Gastrocnemius medialis (tissue), 4 donors: ENCODE measurements at regions not wholly inside any gene's neighbourhood (a gene's known extent, or its start where the extent isn't known, plus 50 kb on each side); places are given as distances from the start of the nearest gene placed in this dataset.

Experiments used
- ATAC-seq, 2 donors: fragments of 150-250 bp; one replicate each; pipeline ENCODE4 v1.9.1; 2016
- DNase-seq, 2 donors: peaks; one replicate each; pipeline ENCODE4 v3.0.0-alpha.2; 2019
- H3K27ac ChIP-seq, 4 donors: fragments of 200-600 bp; sonication (generic); 1 replicate in 1 of 4; 2 replicates in 3 of 4; pipeline ENCODE4 v1.5.1; 2016 to 2018; ENCODE audit warnings: mild to moderate bottlenecking in 2 of 4, moderate library complexity in 1 of 4
- H3K27me3 ChIP-seq, 3 donors: fragments of 200-600 bp; sonication (generic) in 2 of 3; 1 replicate in 1 of 3; 2 replicates in 2 of 3; pipeline versions ENCODE4 v1.5.1 to v1.6.0; 2016 to 2019; ENCODE audit warnings: mild to moderate bottlenecking in 1 of 3, moderate library complexity in 1 of 3
- H3K36me3 ChIP-seq, 2 donors: fragments of 200-600 bp; sonication (generic) in 1 of 2; one replicate each; pipeline ENCODE4 v1.5.1; 2017 to 2018
- H3K4me1 ChIP-seq, 2 donors: fragments of 200-600 bp; sonication (generic) in 1 of 2; one replicate each; pipeline ENCODE4 v1.5.1; 2016 to 2017; ENCODE audit warnings: mild to moderate bottlenecking in 2 of 2
- H3K4me3 ChIP-seq, 4 donors: fragments of 200-600 bp; sonication (generic) in 3 of 4; 1 replicate in 1 of 4; 2 replicates in 3 of 4; pipeline ENCODE4 v1.5.1; 2016 to 2019; ENCODE audit warnings: mild to moderate bottlenecking in 2 of 4
- H3K9me3 ChIP-seq, 3 donors: fragments of 200-600 bp; sonication (generic) in 2 of 3; 1 replicate in 1 of 3; 2 replicates in 2 of 3; pipeline ENCODE4 v1.5.1; 2016 to 2019
- POLR2A ChIP-seq, 2 donors: fragments of 450-650 bp; IDR thresholded peaks; one replicate each; pipeline ENCODE4 v1.6.1; 2017; ENCODE audit warnings: antibody characterized with exemption in 2 of 2, mild to moderate bottlenecking in 2 of 2, moderate library complexity in 2 of 2
- in situ Hi-C, 4 donors: fragments of 200-750 bp; cut with MboI; loops; one replicate each; pipeline versions ENCODE4 v1.15.0 to v1.8.0; 2017; ENCODE audit warnings: low sequenced_read_pairs in 4 of 4
- intact Hi-C: fragments of 100-400 bp; cut with DNase I; formaldehyde crosslinking; loops from one replicate; pipeline ENCODE4 v1.15.1; 2023; ENCODE audit warnings: low total_unique reads
- TF ChIP-seq, protein P1 (sequence below), 5 experiments: fragments of 450-650 bp in 3 of 5; fragments of 200-600 bp in 2 of 5; sonication (generic) in 2 of 5; IDR thresholded peaks in 4 of 5; conservative IDR thresholded peaks in 1 of 5; 1 replicate in 4 of 5; 2 replicates in 1 of 5; pipeline ENCODE4 v1.5.1; 2016 to 2019; ENCODE audit warnings: antibody characterized with exemption in 5 of 5, mild to moderate bottlenecking in 3 of 5, moderate library complexity in 3 of 5

GRCh38 chr10:8221451-8221850 lies 167.0 kb downstream of the GATA3 start:
- intact Hi-C loops, result no loop called here
- no peak for DNase-seq

DNA sequence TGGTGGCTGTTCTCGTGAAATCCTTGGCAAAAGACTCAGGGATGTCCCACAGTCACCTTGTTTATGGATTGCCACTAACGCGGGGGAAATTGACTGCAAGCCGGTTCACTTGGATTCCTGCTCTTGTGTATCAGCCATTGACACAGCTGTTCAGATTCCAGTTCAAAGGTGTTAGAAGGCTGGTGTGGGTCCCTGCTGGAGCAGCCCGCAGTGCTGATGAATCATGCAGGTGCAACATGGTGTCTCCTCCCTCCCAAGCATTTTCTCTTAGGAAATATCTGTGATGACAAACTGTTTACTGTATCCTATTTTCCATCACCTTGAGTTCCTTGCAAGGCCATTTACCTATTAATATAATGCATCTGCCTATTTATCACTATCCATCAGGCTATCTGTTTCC lies 170.1 kb downstream of the GATA3 start:
- intact Hi-C loops, result no loop called here
- in situ Hi-C loops, result no loop called here
- H3K27ac ChIP-seq, result no peak overlapping the region
- no peak overlapping the region for H3K4me3 ChIP-seq
- H3K9me3 ChIP-seq, result no peaks in the 10 kb centered on the region
- TF ChIP-seq, protein P1, sequence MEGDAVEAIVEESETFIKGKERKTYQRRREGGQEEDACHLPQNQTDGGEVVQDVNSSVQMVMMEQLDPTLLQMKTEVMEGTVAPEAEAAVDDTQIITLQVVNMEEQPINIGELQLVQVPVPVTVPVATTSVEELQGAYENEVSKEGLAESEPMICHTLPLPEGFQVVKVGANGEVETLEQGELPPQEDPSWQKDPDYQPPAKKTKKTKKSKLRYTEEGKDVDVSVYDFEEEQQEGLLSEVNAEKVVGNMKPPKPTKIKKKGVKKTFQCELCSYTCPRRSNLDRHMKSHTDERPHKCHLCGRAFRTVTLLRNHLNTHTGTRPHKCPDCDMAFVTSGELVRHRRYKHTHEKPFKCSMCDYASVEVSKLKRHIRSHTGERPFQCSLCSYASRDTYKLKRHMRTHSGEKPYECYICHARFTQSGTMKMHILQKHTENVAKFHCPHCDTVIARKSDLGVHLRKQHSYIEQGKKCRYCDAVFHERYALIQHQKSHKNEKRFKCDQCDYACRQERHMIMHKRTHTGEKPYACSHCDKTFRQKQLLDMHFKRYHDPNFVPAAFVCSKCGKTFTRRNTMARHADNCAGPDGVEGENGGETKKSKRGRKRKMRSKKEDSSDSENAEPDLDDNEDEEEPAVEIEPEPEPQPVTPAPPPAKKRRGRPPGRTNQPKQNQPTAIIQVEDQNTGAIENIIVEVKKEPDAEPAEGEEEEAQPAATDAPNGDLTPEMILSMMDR (IDR thresholded peaks at IDR 0.05 in 4 of 5, conservative IDR thresholded peaks at IDR 0.05 in 1 of 5), result no peak
- no peak for TF ChIP-seq POLR2A (IDR thresholded peaks at IDR 0.05)
- H3K36me3 ChIP-seq, result no peaks in the 10 kb centered on the region
- H3K4me1 ChIP-seq, result no peaks in the 10 kb centered on the region
- no peak for DNase-seq
- H3K27me3 ChIP-seq, result no peaks in the 10 kb centered on the region
- no peak for ATAC-seq

More at GRCh38 chr10:8221451-8221850, 167.0 kb downstream of the GATA3 start:
- no peak for ATAC-seq
- in situ Hi-C loops, result no loop called here
- Histone ChIP-seq H3K4me1 (no peaks in the 10 kb centered on the region), H3K9me3 (no peaks in the 10 kb centered on the region), H3K27me3 (no peaks in the 10 kb centered on the region), H3K36me3 (no peaks in the 10 kb centered on the region), H3K4me3 (peak overlapping the region in 1 of 4 donors; percentile 26), H3K27ac (peak overlapping the region in 1 of 4 donors; percentile 31)
- no peak for TF ChIP-seq POLR2A (IDR thresholded peaks at IDR 0.05)
- TF ChIP-seq, protein P1 (IDR thresholded peaks at IDR 0.05 in 4 of 5, conservative IDR thresholded peaks at IDR 0.05 in 1 of 5), result no peak

DNA sequence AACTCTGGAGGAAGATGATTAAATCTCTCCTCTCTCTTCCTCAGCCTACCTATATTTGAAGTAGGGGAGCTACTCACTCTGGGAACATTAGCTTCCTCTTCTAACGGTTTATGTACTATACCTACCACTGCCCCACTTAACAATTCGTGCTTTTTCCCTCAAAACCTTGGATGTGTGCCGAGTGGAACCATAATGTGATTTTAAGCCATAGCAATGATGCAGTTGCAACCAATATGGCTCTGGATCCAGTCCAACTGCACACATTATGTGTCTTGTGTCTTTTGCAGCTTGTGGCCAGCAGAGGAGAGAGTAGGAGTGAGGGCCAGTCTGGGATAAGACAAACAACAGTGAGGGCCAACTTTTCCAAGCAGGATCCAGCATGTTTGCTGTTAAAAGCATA lies 170.7 kb downstream of the GATA3 start:
- in situ Hi-C loops, result no loop called here
- no peak for ATAC-seq
- no peaks in the 10 kb centered on the region for H3K36me3 ChIP-seq
- no peak for TF ChIP-seq POLR2A (IDR thresholded peaks at IDR 0.05)
- TF ChIP-seq, protein P1 (IDR thresholded peaks at IDR 0.05 in 4 of 5, conservative IDR thresholded peaks at IDR 0.05 in 1 of 5), result no peak
- no peaks in the 10 kb centered on the region for H3K4me1 ChIP-seq
- no peak for DNase-seq
- H3K9me3 ChIP-seq, result no peaks in the 10 kb centered on the region
- no peaks in the 10 kb centered on the region for H3K27me3 ChIP-seq
- no peak overlapping the region for H3K4me3 ChIP-seq
- H3K27ac ChIP-seq, result no peak overlapping the region
- intact Hi-C loops, result no loop called here

DNA sequence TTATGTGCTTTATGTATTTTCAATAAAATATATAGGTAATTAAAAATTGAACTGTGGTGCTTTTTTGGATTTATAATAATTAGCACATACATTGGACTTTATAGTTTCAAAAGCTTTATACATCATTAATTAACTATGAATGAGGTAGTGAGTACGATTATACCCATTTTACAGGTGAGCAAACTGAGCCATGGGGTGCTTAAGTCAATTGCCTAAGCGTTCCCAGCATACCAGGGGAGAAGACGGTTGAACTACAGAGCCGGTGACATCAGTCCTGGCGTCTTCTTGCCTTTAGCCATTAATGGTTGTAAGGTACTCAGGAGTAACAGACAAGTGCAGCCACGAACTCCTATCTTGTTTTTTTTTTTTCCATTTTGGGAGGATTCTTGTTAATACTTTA lies 172.8 kb downstream of the GATA3 start:
- TF ChIP-seq POLR2A (IDR thresholded peaks at IDR 0.05), result no peak
- TF ChIP-seq, protein P1 (IDR thresholded peaks at IDR 0.05 in 4 of 5, conservative IDR thresholded peaks at IDR 0.05 in 1 of 5), result no peak
- H3K27me3 ChIP-seq, result no peaks in the 10 kb centered on the region

GRCh38 chr10:8229153-8229552 lies 174.7 kb downstream of the GATA3 start:
- TF ChIP-seq POLR2A (IDR thresholded peaks at IDR 0.05), result no peak
- TF ChIP-seq, protein P1 (IDR thresholded peaks at IDR 0.05 in 4 of 5, conservative IDR thresholded peaks at IDR 0.05 in 1 of 5), result no peak
- intact Hi-C loops (no loop called here), in situ Hi-C loops (no loop called here)
- H3K36me3 ChIP-seq, result no peaks in the 10 kb centered on the region
- ATAC-seq (no peak), DNase-seq (no peak)
- no peaks in the 10 kb centered on the region for H3K4me1 ChIP-seq
- H3K27me3 ChIP-seq, result no peaks in the 10 kb centered on the region
- no peak overlapping the region for H3K27ac ChIP-seq
- no peaks in the 10 kb centered on the region for H3K9me3 ChIP-seq
- H3K4me3 ChIP-seq, result no peak overlapping the region

More for the DNA sequence above, 172.8 kb downstream of the GATA3 start:
- Histone ChIP-seq H3K9me3 (no peaks in the 10 kb centered on the region), H3K4me3 (no peak overlapping the region), H3K4me1 (no peaks in the 10 kb centered on the region), H3K27ac (no peak overlapping the region), H3K36me3 (no peaks in the 10 kb centered on the region)
- no peak for DNase-seq
- in situ Hi-C loops, result no loop called here
- no peak for ATAC-seq
- intact Hi-C loops, result no loop called here
